CMK (cell line): ENCODE measurements at regions not wholly inside any gene's neighbourhood (a gene's known extent, or its start where the extent isn't known, plus 50 kb on each side); places are given as distances from the start of the nearest gene placed in this dataset.
"Not testable (repeated sequence)": the region's sequence is repeated elsewhere in the genome, so short reads cannot be mapped to it uniquely, and the experiment has no call there.

Experiments used
- DNase-seq: peaks from one replicate; pipeline ENCODE4 v3.0.0-alpha.2; 2010; ENCODE audit warnings: low read depth

- DNase-seq, result no peak
Measured at GRCh38 chr22:22810018-22810427, 77.6 kb upstream of the IGLL5 start.

- DNase-seq, result no peak
Measured at GRCh38 chr22:22810471-22810870, 77.1 kb upstream of the IGLL5 start.

DNA sequence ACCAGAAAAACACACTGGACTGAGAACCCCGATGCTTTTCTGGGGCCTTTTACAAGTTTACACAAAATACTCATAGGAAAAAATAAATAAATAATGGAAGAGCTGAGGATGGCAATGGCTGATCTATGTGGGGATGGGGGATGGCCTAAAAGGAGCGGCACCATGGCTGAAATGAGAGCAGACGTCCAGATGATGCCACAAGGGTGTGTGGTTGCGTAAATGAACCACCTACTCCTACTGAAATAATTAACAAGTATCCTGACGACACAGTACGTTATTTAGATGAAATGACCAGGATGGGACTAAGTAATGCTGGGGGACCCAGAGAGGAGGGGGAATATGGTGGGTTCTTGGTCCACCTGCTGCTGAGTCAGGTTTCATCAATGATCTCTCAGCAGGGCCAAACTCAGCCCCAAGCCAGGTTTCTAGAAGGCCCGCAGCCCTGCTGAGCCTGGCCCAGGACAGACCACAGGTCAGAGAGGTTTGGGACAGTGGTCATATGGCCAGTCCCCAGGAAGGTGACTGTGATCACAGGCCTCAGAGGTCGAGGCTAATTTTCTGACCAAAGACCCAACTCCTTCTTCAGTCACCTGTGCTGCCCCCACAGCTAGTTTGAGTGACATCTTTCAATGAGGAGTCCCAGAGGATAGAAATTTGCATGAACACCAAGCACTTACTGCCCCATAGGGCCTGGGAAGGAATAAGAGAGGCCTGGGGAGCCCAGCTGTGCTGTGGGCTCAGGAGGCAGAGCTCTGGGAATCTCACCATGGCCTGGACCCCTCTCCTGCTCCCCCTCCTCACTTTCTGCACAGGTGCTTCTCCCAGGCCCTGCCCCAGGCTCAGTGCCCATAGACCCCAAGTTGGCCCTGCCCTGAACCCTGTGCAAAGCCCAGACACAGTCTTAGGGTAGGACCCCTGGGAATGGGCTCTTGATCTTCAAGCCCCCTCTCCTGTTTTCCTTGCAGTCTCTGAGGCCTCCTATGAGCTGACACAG is 76.3 kb upstream of the IGLL5 start:
- no peak for DNase-seq

GRCh38 chr22:22812031-22812905 is 75.3 kb upstream of the IGLL5 start:
- DNase-seq, result no peak

- DNase-seq, result no peak
Measured at GRCh38 chr22:22813126-22814075, 74.2 kb upstream of the IGLL5 start.

- no peak for DNase-seq
Measured at GRCh38 chr22:22814666-22815396, 72.8 kb upstream of the IGLL5 start.

DNA sequence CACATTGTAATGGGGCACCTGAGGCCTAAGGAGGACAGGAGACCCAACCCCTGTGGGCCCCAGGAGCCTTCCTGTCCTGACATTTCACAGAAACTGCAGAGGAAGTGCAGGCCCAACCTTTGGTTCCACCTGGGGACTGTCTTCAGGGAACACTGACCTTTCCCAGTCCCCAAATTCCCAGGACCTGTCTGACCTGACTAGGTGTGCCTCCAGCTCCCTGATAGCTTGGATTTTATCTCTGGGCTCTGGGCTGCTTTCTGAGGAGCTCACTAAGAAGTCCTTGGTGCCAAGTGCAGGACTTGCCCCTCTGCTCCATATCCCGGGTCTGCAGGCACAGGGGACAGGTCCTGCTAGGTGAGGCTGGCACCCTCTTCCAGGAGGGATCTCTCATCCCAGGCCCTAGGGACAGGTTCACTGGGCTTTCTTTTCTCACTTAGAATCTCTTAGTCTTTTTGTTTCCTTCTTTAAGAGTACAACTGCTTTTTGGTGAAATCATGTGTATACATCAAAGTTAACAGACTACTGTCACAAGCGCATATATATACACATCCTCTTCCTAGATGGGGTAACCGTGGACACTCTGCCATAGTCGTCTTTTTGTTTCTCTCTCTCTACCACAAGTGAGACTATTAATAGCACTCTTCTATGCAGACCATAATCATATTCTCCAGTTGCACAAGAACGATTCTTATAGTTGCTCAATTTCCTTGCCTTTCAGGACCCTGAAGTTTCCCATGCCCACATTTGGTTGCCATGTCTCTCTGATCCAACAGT is 72.0 kb upstream of the IGLL5 start:
- DNase-seq, result no peak

GRCh38 chr22:22816171-22816514 is 71.5 kb upstream of the IGLL5 start:
- no peak for DNase-seq

DNA sequence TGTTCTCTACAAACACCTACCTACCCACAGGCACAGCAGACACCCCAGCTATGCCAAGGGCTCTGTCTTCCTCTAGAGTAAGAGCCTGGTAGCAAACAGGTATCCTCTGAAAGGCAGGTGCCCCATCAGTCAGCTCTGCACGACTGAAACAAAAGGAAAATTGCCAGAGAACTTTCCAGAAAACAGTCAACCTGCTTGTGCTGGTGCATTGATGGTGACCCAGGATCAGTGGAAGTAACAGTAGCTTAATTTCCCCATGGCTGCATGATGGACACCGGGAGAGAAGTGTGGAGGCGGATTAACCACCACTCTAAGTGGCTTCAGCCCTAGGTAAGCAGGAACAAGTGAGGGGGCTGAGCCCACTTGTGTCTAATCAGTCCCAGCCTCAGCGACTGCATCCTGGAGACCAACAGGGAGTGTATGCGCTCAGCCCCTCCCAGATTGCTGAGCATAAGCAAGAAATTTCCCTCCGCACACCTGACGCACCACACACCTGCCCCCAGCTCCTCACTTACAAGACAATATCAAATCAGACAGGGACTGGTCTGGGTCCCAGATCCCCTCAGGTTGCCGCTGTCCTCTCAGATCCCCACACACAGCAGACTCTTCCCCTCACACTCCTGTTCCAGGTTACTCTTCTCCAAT is 70.7 kb upstream of the IGLL5 start:
- no peak for DNase-seq

DNA sequence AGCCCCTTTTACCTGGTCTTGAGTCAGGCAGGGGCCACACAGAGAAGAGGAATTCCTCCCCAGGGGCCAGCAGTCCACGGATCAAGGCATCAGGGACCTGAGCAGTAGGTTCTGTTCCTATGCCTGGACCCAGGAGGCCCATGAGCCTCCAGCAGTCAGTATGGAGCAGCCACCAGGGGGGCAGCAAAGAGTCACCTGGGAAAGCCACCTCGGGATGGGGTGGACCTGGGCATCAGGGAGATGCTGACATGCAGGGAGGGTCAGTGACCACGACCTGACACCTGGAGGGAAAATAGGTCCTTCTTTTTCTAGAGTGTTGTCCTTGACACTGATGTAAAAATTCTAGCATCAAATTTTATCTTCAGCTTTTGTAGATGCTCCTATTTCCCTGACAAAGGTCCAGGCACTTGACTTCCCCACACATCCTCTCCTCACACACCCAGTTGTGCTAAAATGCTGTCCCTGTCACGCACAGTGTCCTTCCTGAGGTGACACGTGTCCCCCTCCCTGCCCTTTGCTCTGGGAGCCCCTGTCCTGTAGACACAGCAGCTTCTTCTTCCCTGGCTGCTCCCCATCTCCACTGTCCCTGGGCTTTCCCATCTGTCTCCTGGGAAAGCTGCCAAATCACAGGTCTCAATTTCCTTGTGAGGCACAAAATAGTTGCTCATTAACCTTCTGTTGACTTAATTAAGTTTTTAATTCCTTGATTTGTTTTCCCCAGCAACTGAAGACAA is 70.0 kb upstream of the IGLL5 start:
- no peak for DNase-seq

- DNase-seq, result no peak
Measured at GRCh38 chr22:22818202-22818538, 69.4 kb upstream of the IGLL5 start.

DNA sequence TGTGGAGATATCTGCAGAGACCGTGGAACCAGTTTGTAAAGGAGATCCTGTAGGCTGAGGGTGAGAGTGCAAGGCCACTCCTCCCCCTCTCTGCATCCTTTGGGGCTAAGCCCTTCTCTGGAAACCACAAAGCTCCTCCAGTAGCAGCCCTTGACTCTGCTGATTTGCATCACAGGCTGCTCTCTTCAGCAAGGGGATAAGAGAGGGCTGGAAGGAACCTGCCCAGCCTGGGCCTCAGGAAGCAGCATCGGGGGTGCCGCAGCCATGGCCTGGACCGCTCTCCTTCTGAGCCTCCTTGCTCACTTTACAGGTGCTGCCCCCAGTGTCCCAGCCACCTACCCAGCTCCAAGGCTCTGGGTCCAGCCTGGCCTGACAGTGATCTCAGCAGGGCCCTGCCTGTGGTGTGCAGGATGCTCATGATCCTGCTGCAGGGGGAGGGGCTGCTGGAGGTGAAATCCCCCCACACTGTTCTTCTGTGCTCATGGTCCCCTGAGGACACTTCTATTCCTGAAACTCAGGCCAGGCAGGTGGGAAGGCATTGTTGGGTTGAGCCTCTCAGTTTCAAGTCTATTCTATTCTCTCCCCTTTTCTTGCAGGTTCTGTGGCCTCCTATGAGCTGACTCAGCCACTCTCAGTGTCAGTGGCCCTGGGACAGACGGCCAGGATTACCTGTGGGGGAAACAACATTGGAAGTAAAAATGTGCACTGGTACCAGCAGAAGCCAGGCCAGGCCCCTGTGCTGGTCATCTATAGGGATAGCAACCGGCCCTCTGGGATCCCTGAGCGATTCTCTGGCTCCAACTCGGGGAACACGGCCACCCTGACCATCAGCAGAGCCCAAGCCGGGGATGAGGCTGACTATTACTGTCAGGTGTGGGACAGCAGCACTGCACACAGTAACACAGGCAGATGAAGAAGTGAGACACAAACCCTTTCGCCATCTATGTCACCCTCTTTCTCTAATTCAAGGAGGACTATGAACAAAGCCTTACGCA is 68.5 kb upstream of the IGLL5 start:
- DNase-seq, result no peak

DNA sequence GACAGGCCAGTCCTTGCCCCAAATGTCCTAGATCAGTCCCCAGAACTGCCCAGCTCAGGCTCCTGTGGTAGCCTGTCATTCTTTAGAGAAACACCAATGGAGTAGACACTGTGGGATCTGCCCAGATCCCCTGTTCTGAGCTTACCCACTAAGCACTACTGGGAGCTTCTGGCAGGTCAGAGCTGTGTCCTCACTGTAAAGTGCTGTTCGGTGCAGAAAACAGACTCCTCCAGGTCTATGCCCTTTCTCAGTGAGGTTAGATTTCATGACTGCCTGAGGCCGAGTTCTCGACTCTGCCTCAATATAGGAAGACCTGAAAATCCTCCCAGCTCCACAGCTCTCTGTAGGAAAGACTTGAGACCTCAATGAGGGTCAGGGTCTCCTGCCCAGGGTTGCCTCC is 67.5 kb upstream of the IGLL5 start:
- DNase-seq, result no peak

- no peak for DNase-seq
Measured at GRCh38 chr22:22820626-22821025, 67.0 kb upstream of the IGLL5 start.

DNA sequence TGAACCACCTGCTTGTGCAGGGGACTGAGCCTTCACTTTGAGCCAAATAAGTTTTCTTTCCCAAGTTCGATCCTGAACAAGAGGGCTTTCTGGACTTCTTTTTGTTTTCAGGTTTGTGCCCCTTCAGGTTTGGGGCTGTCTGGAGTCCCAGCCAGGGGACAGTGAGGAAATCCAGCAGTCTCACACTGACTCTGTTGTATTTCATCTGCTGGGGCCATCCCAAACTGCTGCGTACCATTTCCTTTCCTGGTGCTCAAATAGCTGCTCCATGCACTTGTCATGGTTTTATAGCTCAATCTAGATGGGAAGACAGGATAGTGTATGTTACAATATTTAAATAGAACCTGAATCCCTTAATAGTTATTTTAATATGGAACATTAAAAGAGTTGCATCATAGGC is 66.3 kb upstream of the IGLL5 start:
- DNase-seq, result no peak

GRCh38 chr22:22822106-22822505 is 65.5 kb upstream of the IGLL5 start:
- DNase-seq, result no peak

DNA sequence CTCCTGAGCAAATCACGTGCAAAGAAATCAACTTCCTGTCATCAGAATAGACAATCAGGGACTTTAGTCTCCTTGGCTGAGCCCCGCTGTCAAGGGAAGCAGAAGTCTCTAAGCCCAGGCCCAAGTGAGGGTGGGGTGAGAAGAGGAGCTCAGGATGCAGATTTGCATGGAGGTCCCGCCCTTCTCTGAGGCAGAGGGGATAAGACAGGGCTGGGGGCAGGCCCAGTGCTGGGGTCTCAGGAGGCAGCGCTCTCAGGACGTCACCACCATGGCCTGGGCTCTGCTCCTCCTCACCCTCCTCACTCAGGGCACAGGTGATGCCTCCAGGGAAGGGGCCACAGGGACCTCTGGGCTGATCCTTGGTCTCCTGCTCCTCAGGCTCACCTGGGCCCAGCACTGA is 65.1 kb upstream of the IGLL5 start:
- not testable (repeated sequence) for DNase-seq
